ENCODE measurements at regions not wholly inside any gene's neighbourhood (a gene's known extent, or its start where the extent isn't known, plus 50 kb on each side); places are given as distances from the start of the nearest gene placed in this dataset.

GRCh38 chr16:50858877-50859627 lies 117.2 kb downstream of the CYLD start:
- H3K27me3 ChIP-seq (ENCODE audit: control insufficient read depth in 1 of 2, insufficient read depth in 2 of 2, low read length in 2 of 2), result peaks cover 0 to 7% of the 10 kb centered on the region in 2 experiments
- no peak overlapping the region for H3K27ac ChIP-seq (ENCODE audit: low read depth in 1 of 2, low read length in 2 of 2)
- intact Hi-C loops (cut with DNase I, micrococcal nuclease), result no loop called here
- ChIA-PET CTCF (no interaction called here), POLR2A (no interaction called here)
- H3K4me1 ChIP-seq (ENCODE audit: insufficient read depth, low read length), result no peaks in the 10 kb centered on the region
- H3K36me3 Mint-ChIP-seq (ENCODE audit: low read depth), result no peaks in the 10 kb centered on the region
- no peak overlapping the region for H3K27ac Mint-ChIP-seq
- DNase-seq (no peak), ATAC-seq (ENCODE audit: poor library complexity) (no peak)
- H3K9me3 ChIP-seq (ENCODE audit: control insufficient read depth in 1 of 2, insufficient read depth in 1 of 2, low read length in 2 of 2), result peaks cover 0 to 5% of the 10 kb centered on the region in 2 experiments
- H3K27me3 Mint-ChIP-seq, result peaks cover 20% of the 10 kb centered on the region
- H3K4me3 Mint-ChIP-seq, result no peak overlapping the region
- no peak for TF ChIP-seq CTCF (IDR thresholded peaks at IDR 0.05)
- no peaks in the 10 kb centered on the region for H3K9me3 Mint-ChIP-seq
- H3K4me1 Mint-ChIP-seq (ENCODE audit: low read depth), result no peaks in the 10 kb centered on the region
- H3K36me3 ChIP-seq (ENCODE audit: insufficient read depth, low read length), result no peaks in the 10 kb centered on the region
- no peak overlapping the region for H3K4me3 ChIP-seq (ENCODE audit: low read length)

- intact Hi-C loops (cut with DNase I, micrococcal nuclease), result no loop called here
- Histone ChIP-seq H3K27ac (ENCODE audit: low read depth in 1 of 2, low read length in 2 of 2) (no peak overlapping the region), H3K4me3 (ENCODE audit: low read length) (no peak overlapping the region), H3K36me3 (ENCODE audit: insufficient read depth, low read length) (no peaks in the 10 kb centered on the region), H3K27me3 (ENCODE audit: control insufficient read depth in 1 of 2, insufficient read depth in 2 of 2, low read length in 2 of 2) (peaks cover 0 to 7% of the 10 kb centered on the region in 2 experiments), H3K4me1 (ENCODE audit: insufficient read depth, low read length) (no peaks in the 10 kb centered on the region), H3K9me3 (ENCODE audit: control insufficient read depth in 1 of 2, insufficient read depth in 1 of 2, low read length in 2 of 2) (peaks cover 0 to 5% of the 10 kb centered on the region in 2 experiments)
- no peak for ATAC-seq (ENCODE audit: poor library complexity)
- Mint-ChIP-seq H3K9me3 (no peaks in the 10 kb centered on the region), H3K27ac (no peak overlapping the region), H3K4me3 (no peak overlapping the region), H3K27me3 (peaks cover 27% of the 10 kb centered on the region), H3K36me3 (ENCODE audit: low read depth) (no peaks in the 10 kb centered on the region), H3K4me1 (ENCODE audit: low read depth) (no peaks in the 10 kb centered on the region)
- DNase-seq, result no peak
- ChIA-PET POLR2A (no interaction called here), CTCF (no interaction called here)
- no peak for TF ChIP-seq CTCF (IDR thresholded peaks at IDR 0.05)
Observed at GRCh38 chr16:50858376-50858775, 116.5 kb downstream of the CYLD start.

GRCh38 chr16:50857881-50858280 lies 116.0 kb downstream of the CYLD start:
- H3K27me3 Mint-ChIP-seq, result peaks cover 32% of the 10 kb centered on the region

More at GRCh38 chr16:50857881-50858280, 116.0 kb downstream of the CYLD start:
- no peak for DNase-seq
- H3K36me3 Mint-ChIP-seq (ENCODE audit: low read depth), result no peaks in the 10 kb centered on the region
- no peak overlapping the region for H3K27ac Mint-ChIP-seq
- no peak for TF ChIP-seq CTCF (IDR thresholded peaks at IDR 0.05)
- H3K9me3 ChIP-seq (ENCODE audit: control insufficient read depth in 1 of 2, insufficient read depth in 1 of 2, low read length in 2 of 2), result peaks cover 0 to 5% of the 10 kb centered on the region in 2 experiments
- no peaks in the 10 kb centered on the region for H3K4me1 ChIP-seq (ENCODE audit: insufficient read depth, low read length)
- H3K4me1 Mint-ChIP-seq (ENCODE audit: low read depth), result no peaks in the 10 kb centered on the region
- POLR2A ChIA-PET, result no interaction called here
- H3K27ac ChIP-seq (ENCODE audit: low read depth in 1 of 2, low read length in 2 of 2), result no peak overlapping the region
- H3K27me3 ChIP-seq (ENCODE audit: control insufficient read depth in 1 of 2, insufficient read depth in 2 of 2, low read length in 2 of 2), result peaks cover 0 to 7% of the 10 kb centered on the region in 2 experiments
- intact Hi-C loops (cut with DNase I, micrococcal nuclease), result no loop called here
- no peaks in the 10 kb centered on the region for H3K36me3 ChIP-seq (ENCODE audit: insufficient read depth, low read length)
- H3K4me3 ChIP-seq (ENCODE audit: low read length), result no peak overlapping the region
- H3K9me3 Mint-ChIP-seq, result no peaks in the 10 kb centered on the region
- CTCF ChIA-PET, result no interaction called here
- no peak overlapping the region for H3K4me3 Mint-ChIP-seq
- ATAC-seq (ENCODE audit: poor library complexity), result no peak
